ENCODE measurements at regions not wholly inside any gene's neighbourhood (a gene's known extent, or its start where the extent isn't known, plus 50 kb on each side); places are given as distances from the start of the nearest gene placed in this dataset.

GRCh38 chr11:115739878-115740277 is 235.7 kb upstream of the CADM1 start:
- TF ChIP-seq POLR2A (IDR thresholded peaks at IDR 0.05): no peak
- TF ChIP-seq, protein P1, sequence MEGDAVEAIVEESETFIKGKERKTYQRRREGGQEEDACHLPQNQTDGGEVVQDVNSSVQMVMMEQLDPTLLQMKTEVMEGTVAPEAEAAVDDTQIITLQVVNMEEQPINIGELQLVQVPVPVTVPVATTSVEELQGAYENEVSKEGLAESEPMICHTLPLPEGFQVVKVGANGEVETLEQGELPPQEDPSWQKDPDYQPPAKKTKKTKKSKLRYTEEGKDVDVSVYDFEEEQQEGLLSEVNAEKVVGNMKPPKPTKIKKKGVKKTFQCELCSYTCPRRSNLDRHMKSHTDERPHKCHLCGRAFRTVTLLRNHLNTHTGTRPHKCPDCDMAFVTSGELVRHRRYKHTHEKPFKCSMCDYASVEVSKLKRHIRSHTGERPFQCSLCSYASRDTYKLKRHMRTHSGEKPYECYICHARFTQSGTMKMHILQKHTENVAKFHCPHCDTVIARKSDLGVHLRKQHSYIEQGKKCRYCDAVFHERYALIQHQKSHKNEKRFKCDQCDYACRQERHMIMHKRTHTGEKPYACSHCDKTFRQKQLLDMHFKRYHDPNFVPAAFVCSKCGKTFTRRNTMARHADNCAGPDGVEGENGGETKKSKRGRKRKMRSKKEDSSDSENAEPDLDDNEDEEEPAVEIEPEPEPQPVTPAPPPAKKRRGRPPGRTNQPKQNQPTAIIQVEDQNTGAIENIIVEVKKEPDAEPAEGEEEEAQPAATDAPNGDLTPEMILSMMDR (IDR thresholded peaks at IDR 0.05): no peak
- TF ChIP-seq EP300 (IDR thresholded peaks at IDR 0.05): no peak
